ENCODE measurements at regions not wholly inside any gene's neighbourhood (a gene's known extent, or its start where the extent isn't known, plus 50 kb on each side); places are given as distances from the start of the nearest gene placed in this dataset.

- TF ChIP-seq RAD21 (conservative IDR thresholded peaks at IDR 0.05 in 1 of 2, IDR thresholded peaks at IDR 0.05 in 1 of 2) (no peak), HMGXB4 (CRISPR knock-in tag; IDR thresholded peaks at IDR 0.05; ENCODE audit: borderline replicate concordance) (no peak), SMC3 (IDR thresholded peaks at IDR 0.05) (no peak), JUN (IDR thresholded peaks at IDR 0.05) (no peak)
Observed at GRCh38 chr11:45082744-45083543, 63.5 kb upstream of the PRDM11 start.

Measured in A549 (cell line).